Osteoblast (primary cell): ENCODE measurements at regions not wholly inside any gene's neighbourhood (a gene's known extent, or its start where the extent isn't known, plus 50 kb on each side); places are given as distances from the start of the nearest gene placed in this dataset.

Source experiments
- DNase-seq: peaks from one replicate; pipeline ENCODE4 v3.0.0; 2011; ENCODE audit warnings: low spot score, mixed read lengths; ENCODE audit not compliant: insufficient read length; ENCODE audit errors: missing footprints
- H2AFZ ChIP-seq: 2 replicates; pipeline ENCODE4 v1.6.0; 2011; ENCODE audit warnings: mild to moderate bottlenecking, low read length
- H3K27ac ChIP-seq: 2 replicates; pipeline ENCODE4 v1.5.1; 2011; ENCODE audit warnings: mild to moderate bottlenecking, low read depth, low read length, moderate library complexity
- H3K27me3 ChIP-seq: 2 replicates; pipeline ENCODE4 v1.6.0; 2012; ENCODE audit warnings: mild to moderate bottlenecking, control low read depth, inconsistent platforms, low read length, moderate library complexity; ENCODE audit not compliant: insufficient read depth
- H3K36me3 ChIP-seq: 2 replicates; pipeline ENCODE4 v1.5.1; 2011; ENCODE audit warnings: mild to moderate bottlenecking, low read length, control low read depth, moderate library complexity; ENCODE audit not compliant: insufficient read depth
- H3K4me1 ChIP-seq: 2 replicates; pipeline ENCODE4 v1.5.1; 2011; ENCODE audit warnings: mild to moderate bottlenecking, low read length, control low read depth, moderate library complexity; ENCODE audit not compliant: insufficient read depth
- H3K4me2 ChIP-seq: 2 replicates; pipeline ENCODE4 v1.6.0; 2011; ENCODE audit warnings: mild to moderate bottlenecking, low read length; ENCODE audit not compliant: insufficient read depth
- H3K4me3 ChIP-seq: fragments of 200-600 bp; sonication (generic); 3 replicates; pipeline ENCODE4 v1.5.1; 2012; ENCODE audit warnings: mild to moderate bottlenecking, low read length, inconsistent platforms; ENCODE audit not compliant: insufficient read depth
- H3K79me2 ChIP-seq: 2 replicates; pipeline ENCODE4 v1.6.0; 2012; ENCODE audit warnings: mild to moderate bottlenecking, low read length, control low read depth, inconsistent platforms; ENCODE audit not compliant: insufficient read depth
- H3K9me3 ChIP-seq: 2 replicates; pipeline ENCODE4 v1.5.1; 2011; ENCODE audit warnings: low read depth, low read length, control low read depth
- H4K20me1 ChIP-seq: 2 replicates; pipeline ENCODE4 v1.6.0; 2012; ENCODE audit warnings: mild to moderate bottlenecking, low read length, control low read depth; ENCODE audit not compliant: insufficient read depth
- TF ChIP-seq, protein P1 (sequence below): IDR thresholded peaks from 2 replicates; pipeline ENCODE4 v1.5.1; 2011; ENCODE audit warnings: mild to moderate bottlenecking, low read depth, low read length, moderate library complexity; ENCODE audit errors: extremely low read depth

DNA sequence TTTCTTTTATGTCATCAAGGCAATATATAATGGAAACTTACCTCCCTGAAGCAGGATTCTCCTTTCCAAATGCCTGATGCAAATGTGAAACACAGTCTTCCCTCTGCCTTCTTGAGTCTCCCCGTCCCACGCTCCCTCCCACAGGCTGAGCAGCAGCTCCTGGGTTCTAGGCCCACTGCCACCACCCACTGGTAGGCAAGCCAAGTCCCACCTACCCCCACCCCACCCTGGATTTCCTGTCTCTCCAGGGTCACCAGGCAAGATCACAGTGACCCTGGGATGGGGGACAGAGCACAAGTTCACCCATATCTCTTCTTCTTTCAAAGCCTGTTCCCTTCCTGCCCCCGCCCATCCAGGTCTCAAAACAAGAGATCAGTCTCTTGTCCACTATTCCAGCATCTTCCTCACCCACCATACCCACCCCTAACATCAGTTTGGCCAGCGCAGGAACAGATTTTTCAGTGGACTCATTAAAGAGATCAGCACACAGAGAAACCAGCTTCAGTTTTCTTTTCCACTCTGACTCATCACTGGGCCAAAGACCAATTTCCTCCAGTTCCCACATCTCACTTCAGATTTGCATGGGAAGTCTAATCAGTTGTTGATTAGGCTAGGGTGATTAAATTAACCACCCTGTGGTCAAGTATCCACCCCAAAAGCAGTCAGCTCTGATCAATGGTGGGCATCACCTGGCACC, 151.5 kb downstream of the ACTL7B start:
- Histone ChIP-seq H3K4me2 (no peak overlapping the region), H2AFZ (peak overlapping the region; percentile 61), H3K36me3 (no peaks in the 10 kb centered on the region), H4K20me1 (no peaks in the 10 kb centered on the region), H3K79me2 (no peaks in the 10 kb centered on the region), H3K9me3 (no peaks in the 10 kb centered on the region), H3K4me1 (peaks cover 8% of the 10 kb centered on the region), H3K4me3 (no peak overlapping the region), H3K27me3 (peaks cover 13% of the 10 kb centered on the region), H3K27ac (no peak overlapping the region)
- DNase-seq: peak; percentile 88
- TF ChIP-seq, protein P1, sequence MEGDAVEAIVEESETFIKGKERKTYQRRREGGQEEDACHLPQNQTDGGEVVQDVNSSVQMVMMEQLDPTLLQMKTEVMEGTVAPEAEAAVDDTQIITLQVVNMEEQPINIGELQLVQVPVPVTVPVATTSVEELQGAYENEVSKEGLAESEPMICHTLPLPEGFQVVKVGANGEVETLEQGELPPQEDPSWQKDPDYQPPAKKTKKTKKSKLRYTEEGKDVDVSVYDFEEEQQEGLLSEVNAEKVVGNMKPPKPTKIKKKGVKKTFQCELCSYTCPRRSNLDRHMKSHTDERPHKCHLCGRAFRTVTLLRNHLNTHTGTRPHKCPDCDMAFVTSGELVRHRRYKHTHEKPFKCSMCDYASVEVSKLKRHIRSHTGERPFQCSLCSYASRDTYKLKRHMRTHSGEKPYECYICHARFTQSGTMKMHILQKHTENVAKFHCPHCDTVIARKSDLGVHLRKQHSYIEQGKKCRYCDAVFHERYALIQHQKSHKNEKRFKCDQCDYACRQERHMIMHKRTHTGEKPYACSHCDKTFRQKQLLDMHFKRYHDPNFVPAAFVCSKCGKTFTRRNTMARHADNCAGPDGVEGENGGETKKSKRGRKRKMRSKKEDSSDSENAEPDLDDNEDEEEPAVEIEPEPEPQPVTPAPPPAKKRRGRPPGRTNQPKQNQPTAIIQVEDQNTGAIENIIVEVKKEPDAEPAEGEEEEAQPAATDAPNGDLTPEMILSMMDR: no peak

DNA sequence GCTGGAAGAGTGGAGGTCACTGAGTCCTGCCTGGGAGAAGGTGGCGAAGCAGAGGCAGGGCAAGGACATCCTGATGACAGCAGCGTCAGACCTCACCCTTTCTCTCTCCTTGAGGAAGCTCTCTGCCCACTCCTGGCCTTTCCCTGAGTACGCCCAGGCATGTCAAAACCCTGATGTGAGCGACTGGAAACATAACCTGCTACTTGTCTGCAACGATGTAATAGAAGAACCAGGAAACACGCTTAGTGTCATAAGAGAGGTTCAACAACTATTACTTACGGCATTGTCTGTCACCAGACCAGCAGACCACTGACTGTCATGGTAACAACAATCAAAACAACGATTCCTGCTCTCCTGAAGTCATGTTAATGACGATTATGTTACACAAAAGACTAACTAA, 152.4 kb downstream of the ACTL7B start:
- Histone ChIP-seq H3K9me3 (no peaks in the 10 kb centered on the region), H3K4me3 (no peak overlapping the region)

DNA sequence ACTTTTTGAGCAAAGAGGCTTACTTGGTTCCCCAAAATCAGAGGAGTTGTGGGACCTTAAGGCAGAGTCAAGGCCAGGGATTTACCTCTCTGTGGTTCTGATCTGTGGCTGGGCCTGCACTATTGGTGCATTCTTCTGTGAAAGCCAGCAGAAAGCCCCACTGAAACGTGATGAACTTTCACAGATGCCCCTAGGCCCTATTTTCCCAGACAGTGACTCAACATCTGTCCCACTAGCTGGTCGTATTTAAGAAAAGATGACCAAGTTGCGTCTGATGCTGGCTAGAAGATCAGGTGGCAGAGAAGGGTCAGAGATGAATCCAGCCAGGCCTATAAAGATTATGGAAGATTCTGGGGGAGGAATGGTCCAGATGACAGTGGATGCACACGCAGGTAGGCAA, 153.1 kb downstream of the ACTL7B start:
- DNase-seq: no peak
- Histone ChIP-seq H3K79me2 (no peaks in the 10 kb centered on the region), H3K27me3 (peaks cover 6% of the 10 kb centered on the region), H2AFZ (no peak overlapping the region), H3K9me3 (no peaks in the 10 kb centered on the region), H3K4me3 (no peak overlapping the region), H3K27ac (no peak overlapping the region), H3K4me2 (no peak overlapping the region), H3K4me1 (peaks cover 8% of the 10 kb centered on the region), H3K36me3 (no peaks in the 10 kb centered on the region), H4K20me1 (no peaks in the 10 kb centered on the region)
- TF ChIP-seq, protein P1: no peak

More for the DNA sequence above, 152.4 kb downstream of the ACTL7B start:
- TF ChIP-seq, protein P1: no peak
- DNase-seq: no peak
- no peaks in the 10 kb centered on the region for H3K36me3 ChIP-seq
- no peak overlapping the region for H2AFZ ChIP-seq
- H4K20me1 ChIP-seq: no peaks in the 10 kb centered on the region
- H3K4me1 ChIP-seq: peaks cover 8% of the 10 kb centered on the region
- H3K4me2 ChIP-seq: no peak overlapping the region
- H3K27ac ChIP-seq: no peak overlapping the region
- peaks cover 10% of the 10 kb centered on the region for H3K27me3 ChIP-seq
- H3K79me2 ChIP-seq: no peaks in the 10 kb centered on the region

DNA sequence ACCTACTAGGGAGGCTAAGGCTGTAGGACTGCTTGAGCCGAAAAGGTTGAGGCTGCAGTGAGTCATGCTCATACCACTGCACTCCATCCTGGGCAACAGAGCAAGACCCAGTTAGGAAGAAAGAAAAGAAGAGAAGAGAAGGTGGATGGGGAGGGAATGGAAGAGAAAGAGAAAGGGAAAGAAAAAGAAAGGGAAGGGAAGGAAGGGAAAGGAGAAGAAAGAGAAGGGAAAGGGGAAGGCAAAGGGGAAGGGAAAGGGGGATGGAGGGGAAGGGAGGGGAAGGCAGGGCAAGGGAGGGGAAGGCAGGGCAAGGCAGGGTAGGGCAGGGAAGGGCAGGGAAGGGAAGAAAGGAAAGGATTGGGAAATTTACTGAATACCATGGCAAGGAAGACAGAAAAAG, 157.0 kb downstream of the ACTL7B start:
- Histone ChIP-seq H3K36me3 (no peaks in the 10 kb centered on the region), H3K9me3 (peaks cover 4% of the 10 kb centered on the region), H2AFZ (no peak overlapping the region), H3K4me1 (no peaks in the 10 kb centered on the region), H3K4me3 (no peak overlapping the region), H4K20me1 (no peaks in the 10 kb centered on the region), H3K27me3 (no peaks in the 10 kb centered on the region), H3K4me2 (no peak overlapping the region), H3K27ac (no peak overlapping the region), H3K79me2 (no peaks in the 10 kb centered on the region)
- TF ChIP-seq, protein P1: no peak
- no peak for DNase-seq
